ENCODE measurements at regions not wholly inside any gene's neighbourhood (a gene's known extent, or its start where the extent isn't known, plus 50 kb on each side); places are given as distances from the start of the nearest gene placed in this dataset.

DNA sequence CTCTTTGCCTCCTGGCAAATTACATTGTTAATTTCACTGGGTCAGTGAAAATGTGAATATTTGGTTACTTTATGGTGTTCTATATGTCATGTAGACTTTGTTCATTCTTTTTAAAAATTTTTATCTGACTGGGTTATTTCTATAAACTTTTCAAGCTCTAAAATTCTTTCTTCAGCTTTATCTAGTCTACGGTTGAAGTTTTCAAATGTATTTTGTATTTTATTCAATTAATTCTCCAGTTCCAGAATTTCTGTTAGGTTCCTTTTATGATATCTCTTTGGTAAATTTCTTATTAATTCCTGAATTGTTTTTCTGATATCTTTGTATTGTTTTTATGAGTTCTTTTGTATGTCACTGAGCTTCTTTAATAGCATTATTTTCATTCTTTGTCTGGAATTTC lies 228.1 kb downstream of the LPIN1 start:
- Histone ChIP-seq H3K27me3 (no peaks in the 10 kb centered on the region), H3K36me3 (no peaks in the 10 kb centered on the region), H3K9me3 (peaks cover 0 to 26% (median 19%) of the 10 kb centered on the region in 3 donors), H3K4me1 (no peaks in the 10 kb centered on the region), H3K27ac (no peak overlapping the region), H3K4me3 (no peak overlapping the region)
- intact Hi-C loops (cut with DNase I; ENCODE audit: low total_unique reads): no loop called here
- TF ChIP-seq, protein P1, sequence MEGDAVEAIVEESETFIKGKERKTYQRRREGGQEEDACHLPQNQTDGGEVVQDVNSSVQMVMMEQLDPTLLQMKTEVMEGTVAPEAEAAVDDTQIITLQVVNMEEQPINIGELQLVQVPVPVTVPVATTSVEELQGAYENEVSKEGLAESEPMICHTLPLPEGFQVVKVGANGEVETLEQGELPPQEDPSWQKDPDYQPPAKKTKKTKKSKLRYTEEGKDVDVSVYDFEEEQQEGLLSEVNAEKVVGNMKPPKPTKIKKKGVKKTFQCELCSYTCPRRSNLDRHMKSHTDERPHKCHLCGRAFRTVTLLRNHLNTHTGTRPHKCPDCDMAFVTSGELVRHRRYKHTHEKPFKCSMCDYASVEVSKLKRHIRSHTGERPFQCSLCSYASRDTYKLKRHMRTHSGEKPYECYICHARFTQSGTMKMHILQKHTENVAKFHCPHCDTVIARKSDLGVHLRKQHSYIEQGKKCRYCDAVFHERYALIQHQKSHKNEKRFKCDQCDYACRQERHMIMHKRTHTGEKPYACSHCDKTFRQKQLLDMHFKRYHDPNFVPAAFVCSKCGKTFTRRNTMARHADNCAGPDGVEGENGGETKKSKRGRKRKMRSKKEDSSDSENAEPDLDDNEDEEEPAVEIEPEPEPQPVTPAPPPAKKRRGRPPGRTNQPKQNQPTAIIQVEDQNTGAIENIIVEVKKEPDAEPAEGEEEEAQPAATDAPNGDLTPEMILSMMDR (IDR thresholded peaks at IDR 0.05): no peak
- no peak for DNase-seq

DNA sequence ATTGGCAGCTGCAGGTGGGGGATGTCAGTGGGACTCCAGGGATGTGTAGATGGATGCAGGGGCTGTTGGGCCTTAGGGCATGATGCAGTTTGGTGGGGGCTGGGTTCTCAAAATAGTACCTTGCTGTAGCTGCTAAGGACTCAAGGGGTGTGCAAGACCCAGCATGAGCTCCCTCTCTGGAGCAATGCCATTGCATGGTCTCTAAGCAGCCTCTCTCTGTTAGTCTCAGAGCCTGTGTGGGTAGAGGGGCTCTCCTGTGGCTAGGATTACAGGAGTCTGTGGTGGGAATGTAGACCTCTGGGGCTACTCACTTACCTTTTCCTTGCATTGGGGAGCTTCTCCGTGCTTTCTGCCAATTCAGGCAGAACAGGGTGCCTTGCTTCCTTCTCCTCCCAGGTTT lies 228.9 kb downstream of the LPIN1 start:
- intact Hi-C loops (cut with DNase I; ENCODE audit: low total_unique reads): no loop called here
- DNase-seq: no peak
- TF ChIP-seq, protein P1 (IDR thresholded peaks at IDR 0.05): no peak

DNA sequence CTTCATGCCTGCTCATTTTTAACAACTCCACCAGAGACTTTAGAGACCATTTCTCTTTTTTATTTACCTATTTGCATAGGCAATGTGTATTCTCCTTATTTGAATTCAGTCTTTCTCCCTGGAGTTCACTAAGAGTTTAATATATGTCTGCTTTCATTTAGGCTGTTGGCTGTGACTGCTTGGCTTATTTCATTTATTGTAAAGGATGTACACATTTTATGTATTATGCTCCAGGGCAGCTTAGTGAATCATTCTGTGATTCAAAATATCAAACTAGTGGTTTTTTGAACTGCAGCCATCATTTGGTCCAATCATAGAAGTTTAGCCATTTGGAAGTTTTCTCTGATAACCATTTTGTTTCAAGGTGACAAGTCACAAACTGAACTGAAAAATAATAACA lies 229.6 kb downstream of the LPIN1 start:
- intact Hi-C loops (cut with DNase I; ENCODE audit: low total_unique reads): no loop called here
- no peak for DNase-seq
- peaks cover 0 to 19% (median 19%) of the 10 kb centered on the region in 3 donors for H3K9me3 ChIP-seq

More for the DNA sequence above, 228.9 kb downstream of the LPIN1 start:
- no peak overlapping the region for H3K27ac ChIP-seq
- H3K9me3 ChIP-seq: peaks cover 0 to 26% (median 19%) of the 10 kb centered on the region in 3 donors
- no peak overlapping the region for H3K4me3 ChIP-seq
- no peaks in the 10 kb centered on the region for H3K27me3 ChIP-seq
- no peaks in the 10 kb centered on the region for H3K4me1 ChIP-seq
- no peaks in the 10 kb centered on the region for H3K36me3 ChIP-seq

DNA sequence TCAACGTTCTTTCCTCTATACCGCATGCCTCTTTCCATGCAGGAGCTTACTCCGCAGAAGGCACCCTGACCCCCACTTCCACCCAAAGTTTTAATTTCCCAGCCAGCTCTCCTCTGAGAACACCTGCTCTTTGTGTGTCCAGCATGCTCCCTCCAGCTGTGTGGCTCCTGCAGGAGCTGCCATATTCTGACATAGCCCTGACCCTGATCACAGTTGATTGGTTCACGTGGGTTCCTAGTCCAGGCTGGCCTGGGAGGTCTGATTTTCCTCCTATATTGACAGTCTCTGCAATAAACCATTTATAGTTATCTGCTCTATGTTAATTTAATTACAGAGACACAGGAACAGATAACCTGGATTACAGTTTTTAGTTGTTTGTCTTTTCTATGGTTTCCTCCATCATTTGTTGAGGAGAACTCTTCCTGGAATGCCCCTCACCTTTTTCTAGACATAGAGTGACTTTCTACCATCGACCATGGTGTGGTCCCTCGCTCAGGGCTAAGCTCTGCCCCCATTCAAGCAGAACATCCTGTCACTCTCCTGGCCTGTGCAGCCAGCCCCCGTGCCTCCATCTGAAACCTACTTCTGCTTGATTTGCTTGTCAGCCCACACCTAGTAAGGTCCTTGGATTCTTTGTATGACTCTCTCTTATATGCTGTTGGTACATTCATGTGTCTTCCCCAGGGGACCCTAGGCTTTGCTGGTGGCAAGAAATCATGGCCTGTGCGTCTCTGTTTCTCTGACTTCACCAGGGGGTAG lies 231.5 kb downstream of the LPIN1 start:
- TF ChIP-seq, protein P1 (IDR thresholded peaks at IDR 0.05): no peak
- Histone ChIP-seq H3K9me3 (peaks cover 0 to 19% (median 18%) of the 10 kb centered on the region in 3 donors), H3K4me3 (no peak overlapping the region), H3K36me3 (no peaks in the 10 kb centered on the region), H3K27ac (no peak overlapping the region), H3K27me3 (peaks cover 0 to under 1% of the 10 kb centered on the region in 2 donors), H3K4me1 (no peaks in the 10 kb centered on the region)
- DNase-seq: no peak
- intact Hi-C loops (cut with DNase I; ENCODE audit: low total_unique reads): no loop called here

More for the DNA sequence above, 229.6 kb downstream of the LPIN1 start:
- Histone ChIP-seq H3K27me3 (no peaks in the 10 kb centered on the region), H3K4me1 (no peaks in the 10 kb centered on the region), H3K36me3 (no peaks in the 10 kb centered on the region), H3K27ac (no peak overlapping the region), H3K4me3 (no peak overlapping the region)
- TF ChIP-seq, protein P1 (IDR thresholded peaks at IDR 0.05): no peak

DNA sequence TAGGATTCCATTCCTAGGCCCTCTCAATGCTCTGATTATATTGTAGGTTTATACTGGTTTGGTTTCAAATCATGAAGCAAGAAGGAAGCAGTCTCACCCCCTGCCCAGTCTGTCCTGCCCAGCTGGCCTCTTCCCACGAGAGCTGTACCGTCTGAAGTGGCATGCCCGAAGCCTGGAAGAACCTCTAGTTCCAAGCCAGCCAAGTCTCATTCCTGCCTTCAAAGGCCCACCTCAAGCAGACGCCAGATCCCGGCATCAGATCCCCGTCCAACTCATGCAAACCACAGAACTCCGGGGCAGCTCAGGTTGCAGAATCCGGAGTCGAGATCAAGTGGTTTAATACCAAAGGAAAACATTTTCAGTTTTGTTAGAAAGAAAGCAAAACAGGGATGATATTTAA lies 234.4 kb downstream of the LPIN1 start:
- TF ChIP-seq, protein P1 (IDR thresholded peaks at IDR 0.05): no peak
- Histone ChIP-seq H3K9me3 (no peaks in the 10 kb centered on the region), H3K27me3 (peaks cover 0 to 11% of the 10 kb centered on the region in 2 donors), H3K4me1 (no peaks in the 10 kb centered on the region), H3K27ac (no peak overlapping the region), H3K4me3 (no peak overlapping the region), H3K36me3 (no peaks in the 10 kb centered on the region)
- intact Hi-C loops (cut with DNase I; ENCODE audit: low total_unique reads): no loop called here
- DNase-seq: no peak

All from tibial artery (tissue), 4 donors.